Thyroid gland (tissue), 4 donors: ENCODE measurements at regions not wholly inside any gene's neighbourhood (a gene's known extent, or its start where the extent isn't known, plus 50 kb on each side); places are given as distances from the start of the nearest gene placed in this dataset.

Source experiments
- POLR2A ChIP-seq, 2 donors: fragments of 450-650 bp; IDR thresholded peaks; one replicate each; pipeline ENCODE4 v1.6.1; 2017; ENCODE audit warnings: antibody characterized with exemption in 2 of 2, mild to moderate bottlenecking in 2 of 2, moderate library complexity in 1 of 2
- TF ChIP-seq, protein P1 (sequence below), 6 experiments: fragments of 200-600 bp in 3 of 6; fragments of 450-650 bp in 3 of 6; sonication (generic) in 3 of 6; IDR thresholded peaks; one replicate each; pipeline ENCODE4 v1.5.1; 2016 to 2019; ENCODE audit warnings: antibody characterized with exemption in 6 of 6, mild to moderate bottlenecking in 2 of 6, inconsistent platforms in 1 of 6, moderate library complexity in 1 of 6

DNA sequence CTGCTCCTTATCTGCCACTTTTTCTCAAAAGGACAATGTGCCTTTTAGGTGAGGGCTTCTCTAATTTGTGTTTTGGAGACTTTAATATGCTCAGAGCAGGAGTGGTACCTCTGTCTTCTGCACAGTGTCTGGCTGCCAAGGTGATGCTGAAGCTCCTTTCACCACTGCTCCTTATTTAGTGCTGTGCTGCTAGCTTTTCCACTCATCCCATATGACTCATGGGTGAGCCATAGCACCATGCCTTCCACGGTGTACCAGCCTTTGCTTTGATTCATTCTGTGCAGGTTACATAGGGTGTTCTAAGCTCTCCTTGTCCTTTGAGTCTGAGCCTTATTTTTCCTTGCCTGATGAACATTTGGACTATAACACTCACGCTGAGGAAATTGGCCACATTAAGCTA lies 202.4 kb downstream of the ARL6IP6 start:
- TF ChIP-seq, protein P1, sequence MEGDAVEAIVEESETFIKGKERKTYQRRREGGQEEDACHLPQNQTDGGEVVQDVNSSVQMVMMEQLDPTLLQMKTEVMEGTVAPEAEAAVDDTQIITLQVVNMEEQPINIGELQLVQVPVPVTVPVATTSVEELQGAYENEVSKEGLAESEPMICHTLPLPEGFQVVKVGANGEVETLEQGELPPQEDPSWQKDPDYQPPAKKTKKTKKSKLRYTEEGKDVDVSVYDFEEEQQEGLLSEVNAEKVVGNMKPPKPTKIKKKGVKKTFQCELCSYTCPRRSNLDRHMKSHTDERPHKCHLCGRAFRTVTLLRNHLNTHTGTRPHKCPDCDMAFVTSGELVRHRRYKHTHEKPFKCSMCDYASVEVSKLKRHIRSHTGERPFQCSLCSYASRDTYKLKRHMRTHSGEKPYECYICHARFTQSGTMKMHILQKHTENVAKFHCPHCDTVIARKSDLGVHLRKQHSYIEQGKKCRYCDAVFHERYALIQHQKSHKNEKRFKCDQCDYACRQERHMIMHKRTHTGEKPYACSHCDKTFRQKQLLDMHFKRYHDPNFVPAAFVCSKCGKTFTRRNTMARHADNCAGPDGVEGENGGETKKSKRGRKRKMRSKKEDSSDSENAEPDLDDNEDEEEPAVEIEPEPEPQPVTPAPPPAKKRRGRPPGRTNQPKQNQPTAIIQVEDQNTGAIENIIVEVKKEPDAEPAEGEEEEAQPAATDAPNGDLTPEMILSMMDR (IDR thresholded peaks at IDR 0.05): no peak
- no peak for TF ChIP-seq POLR2A (IDR thresholded peaks at IDR 0.05)
